ENCODE measurements at regions not wholly inside any gene's neighbourhood (a gene's known extent, or its start where the extent isn't known, plus 50 kb on each side); places are given as distances from the start of the nearest gene placed in this dataset.

DNA sequence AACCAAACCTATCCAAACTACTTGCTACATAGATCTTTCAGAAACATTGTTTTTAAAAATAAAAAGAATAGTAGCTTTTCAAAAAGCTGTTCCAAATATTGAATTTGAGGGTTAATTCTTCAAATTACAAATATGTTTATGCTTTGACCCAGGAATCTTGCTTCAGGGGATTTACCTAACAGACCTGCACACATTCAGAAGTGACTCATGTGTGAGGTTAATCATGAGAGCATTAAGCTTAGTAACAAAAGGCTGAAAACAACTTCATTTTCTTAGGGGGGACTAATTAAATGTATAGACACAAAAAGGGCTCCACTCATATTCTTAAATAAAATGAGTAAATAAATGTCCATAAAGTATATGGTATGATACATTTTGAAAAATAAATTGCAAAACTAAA is 672.4 kb upstream of the FLRT2 start:
- Histone ChIP-seq H3K4me2 (ENCODE audit: low read length) (no peak overlapping the region), H3F3A (ENCODE audit: insufficient read depth, low read length, poor library complexity, severe bottlenecking) (no peaks in the 10 kb centered on the region), H3K79me2 (replicated peaks; ENCODE audit: insufficient read depth, low read length) (no peaks in the 10 kb centered on the region), H3K27me3 (ENCODE audit: insufficient read depth, low read depth, low read length) (no peaks in the 10 kb centered on the region), H4K20me1 (ENCODE audit: insufficient read depth) (no peaks in the 10 kb centered on the region), H3K9ac (ENCODE audit: low read length) (no peak overlapping the region), H3K36me3 (ENCODE audit: insufficient read depth, low read length) (no peaks in the 10 kb centered on the region), H3K9me2 (ENCODE audit: insufficient read depth, low read length) (no peaks in the 10 kb centered on the region), H2AFZ (ENCODE audit: low read depth, low read length) (no peak overlapping the region), H3K9me3 (ENCODE audit: low read length) (no peaks in the 10 kb centered on the region), H3K27ac (ENCODE audit: low read length) (no peak overlapping the region), H3K4me3 (ENCODE audit: low read length) (no peak overlapping the region)
- TF ChIP-seq, protein P1, sequence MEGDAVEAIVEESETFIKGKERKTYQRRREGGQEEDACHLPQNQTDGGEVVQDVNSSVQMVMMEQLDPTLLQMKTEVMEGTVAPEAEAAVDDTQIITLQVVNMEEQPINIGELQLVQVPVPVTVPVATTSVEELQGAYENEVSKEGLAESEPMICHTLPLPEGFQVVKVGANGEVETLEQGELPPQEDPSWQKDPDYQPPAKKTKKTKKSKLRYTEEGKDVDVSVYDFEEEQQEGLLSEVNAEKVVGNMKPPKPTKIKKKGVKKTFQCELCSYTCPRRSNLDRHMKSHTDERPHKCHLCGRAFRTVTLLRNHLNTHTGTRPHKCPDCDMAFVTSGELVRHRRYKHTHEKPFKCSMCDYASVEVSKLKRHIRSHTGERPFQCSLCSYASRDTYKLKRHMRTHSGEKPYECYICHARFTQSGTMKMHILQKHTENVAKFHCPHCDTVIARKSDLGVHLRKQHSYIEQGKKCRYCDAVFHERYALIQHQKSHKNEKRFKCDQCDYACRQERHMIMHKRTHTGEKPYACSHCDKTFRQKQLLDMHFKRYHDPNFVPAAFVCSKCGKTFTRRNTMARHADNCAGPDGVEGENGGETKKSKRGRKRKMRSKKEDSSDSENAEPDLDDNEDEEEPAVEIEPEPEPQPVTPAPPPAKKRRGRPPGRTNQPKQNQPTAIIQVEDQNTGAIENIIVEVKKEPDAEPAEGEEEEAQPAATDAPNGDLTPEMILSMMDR (IDR thresholded peaks at IDR 0.05; ENCODE audit: poor library complexity, severe bottlenecking): no peak
- TF ChIP-seq RAD21 (conservative IDR thresholded peaks at IDR 0.05) (no peak), MXI1 (conservative IDR thresholded peaks at IDR 0.05; ENCODE audit: poor library complexity, severe bottlenecking) (no peak), POLR2AphosphoS5 (IDR thresholded peaks at IDR 0.05) (no peak), EP300 (conservative IDR thresholded peaks at IDR 0.05; ENCODE audit: poor library complexity, severe bottlenecking) (no peak), TAF1 (IDR thresholded peaks at IDR 0.05; ENCODE audit: low read depth) (no peak), EZH2 (IDR thresholded peaks at IDR 0.05; ENCODE audit: borderline replicate concordance, insufficient read depth, low read length, poor library complexity, severe bottlenecking) (no peak), SMC3 (conservative IDR thresholded peaks at IDR 0.05; ENCODE audit: poor library complexity) (no peak)
- TF ChIP-seq, protein P2, sequence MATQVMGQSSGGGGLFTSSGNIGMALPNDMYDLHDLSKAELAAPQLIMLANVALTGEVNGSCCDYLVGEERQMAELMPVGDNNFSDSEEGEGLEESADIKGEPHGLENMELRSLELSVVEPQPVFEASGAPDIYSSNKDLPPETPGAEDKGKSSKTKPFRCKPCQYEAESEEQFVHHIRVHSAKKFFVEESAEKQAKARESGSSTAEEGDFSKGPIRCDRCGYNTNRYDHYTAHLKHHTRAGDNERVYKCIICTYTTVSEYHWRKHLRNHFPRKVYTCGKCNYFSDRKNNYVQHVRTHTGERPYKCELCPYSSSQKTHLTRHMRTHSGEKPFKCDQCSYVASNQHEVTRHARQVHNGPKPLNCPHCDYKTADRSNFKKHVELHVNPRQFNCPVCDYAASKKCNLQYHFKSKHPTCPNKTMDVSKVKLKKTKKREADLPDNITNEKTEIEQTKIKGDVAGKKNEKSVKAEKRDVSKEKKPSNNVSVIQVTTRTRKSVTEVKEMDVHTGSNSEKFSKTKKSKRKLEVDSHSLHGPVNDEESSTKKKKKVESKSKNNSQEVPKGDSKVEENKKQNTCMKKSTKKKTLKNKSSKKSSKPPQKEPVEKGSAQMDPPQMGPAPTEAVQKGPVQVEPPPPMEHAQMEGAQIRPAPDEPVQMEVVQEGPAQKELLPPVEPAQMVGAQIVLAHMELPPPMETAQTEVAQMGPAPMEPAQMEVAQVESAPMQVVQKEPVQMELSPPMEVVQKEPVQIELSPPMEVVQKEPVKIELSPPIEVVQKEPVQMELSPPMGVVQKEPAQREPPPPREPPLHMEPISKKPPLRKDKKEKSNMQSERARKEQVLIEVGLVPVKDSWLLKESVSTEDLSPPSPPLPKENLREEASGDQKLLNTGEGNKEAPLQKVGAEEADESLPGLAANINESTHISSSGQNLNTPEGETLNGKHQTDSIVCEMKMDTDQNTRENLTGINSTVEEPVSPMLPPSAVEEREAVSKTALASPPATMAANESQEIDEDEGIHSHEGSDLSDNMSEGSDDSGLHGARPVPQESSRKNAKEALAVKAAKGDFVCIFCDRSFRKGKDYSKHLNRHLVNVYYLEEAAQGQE (IDR thresholded peaks at IDR 0.05; ENCODE audit: borderline replicate concordance): no peak

DNA sequence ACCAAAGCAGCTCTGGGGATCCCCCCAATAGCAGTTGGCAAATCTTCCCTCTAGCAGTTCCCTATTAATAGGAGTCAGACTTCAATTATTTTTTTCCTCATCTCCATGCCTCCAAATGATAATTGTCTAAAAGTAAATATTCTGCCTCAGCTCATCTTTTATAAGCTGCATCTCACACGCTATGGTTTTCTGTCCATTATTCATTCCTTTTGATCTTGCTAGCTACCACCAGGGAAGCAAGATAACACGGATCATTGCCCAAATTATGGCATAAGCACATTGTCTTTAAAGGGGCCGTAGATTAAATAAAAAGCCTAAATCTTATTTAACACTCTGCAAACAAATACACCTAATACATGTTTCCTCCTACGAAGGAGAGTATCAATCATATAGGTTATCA is 670.8 kb upstream of the FLRT2 start:
- Histone ChIP-seq H3K27ac (ENCODE audit: low read length) (no peak overlapping the region), H3K9me2 (ENCODE audit: insufficient read depth, low read length) (no peaks in the 10 kb centered on the region), H3K4me3 (ENCODE audit: low read length) (no peak overlapping the region), H3K36me3 (ENCODE audit: insufficient read depth, low read length) (no peaks in the 10 kb centered on the region), H2AFZ (ENCODE audit: low read depth, low read length) (no peak overlapping the region), H3K4me2 (ENCODE audit: low read length) (no peak overlapping the region), H3K79me2 (replicated peaks; ENCODE audit: insufficient read depth, low read length) (no peaks in the 10 kb centered on the region), H3K27me3 (ENCODE audit: insufficient read depth, low read depth, low read length) (no peaks in the 10 kb centered on the region), H3F3A (ENCODE audit: insufficient read depth, low read length, poor library complexity, severe bottlenecking) (no peaks in the 10 kb centered on the region), H3K9me3 (ENCODE audit: low read length) (peaks cover 4% of the 10 kb centered on the region), H4K20me1 (ENCODE audit: insufficient read depth) (no peaks in the 10 kb centered on the region), H3K9ac (ENCODE audit: low read length) (no peak overlapping the region)
- TF ChIP-seq, protein P1 (IDR thresholded peaks at IDR 0.05; ENCODE audit: poor library complexity, severe bottlenecking): no peak
- no peak for TF ChIP-seq MXI1 (conservative IDR thresholded peaks at IDR 0.05; ENCODE audit: poor library complexity, severe bottlenecking)
- no peak for TF ChIP-seq RAD21 (conservative IDR thresholded peaks at IDR 0.05)
- TF ChIP-seq EZH2 (IDR thresholded peaks at IDR 0.05; ENCODE audit: borderline replicate concordance, insufficient read depth, low read length, poor library complexity, severe bottlenecking): no peak
- TF ChIP-seq, protein P2 (IDR thresholded peaks at IDR 0.05; ENCODE audit: borderline replicate concordance): no peak
- TF ChIP-seq POLR2AphosphoS5 (IDR thresholded peaks at IDR 0.05): no peak
- no peak for TF ChIP-seq TAF1 (IDR thresholded peaks at IDR 0.05; ENCODE audit: low read depth)
- no peak for TF ChIP-seq SMC3 (conservative IDR thresholded peaks at IDR 0.05; ENCODE audit: poor library complexity)
- no peak for TF ChIP-seq EP300 (conservative IDR thresholded peaks at IDR 0.05; ENCODE audit: poor library complexity, severe bottlenecking)
